ENCODE measurements at regions not wholly inside any gene's neighbourhood (a gene's known extent, or its start where the extent isn't known, plus 50 kb on each side); places are given as distances from the start of the nearest gene placed in this dataset.

DNA sequence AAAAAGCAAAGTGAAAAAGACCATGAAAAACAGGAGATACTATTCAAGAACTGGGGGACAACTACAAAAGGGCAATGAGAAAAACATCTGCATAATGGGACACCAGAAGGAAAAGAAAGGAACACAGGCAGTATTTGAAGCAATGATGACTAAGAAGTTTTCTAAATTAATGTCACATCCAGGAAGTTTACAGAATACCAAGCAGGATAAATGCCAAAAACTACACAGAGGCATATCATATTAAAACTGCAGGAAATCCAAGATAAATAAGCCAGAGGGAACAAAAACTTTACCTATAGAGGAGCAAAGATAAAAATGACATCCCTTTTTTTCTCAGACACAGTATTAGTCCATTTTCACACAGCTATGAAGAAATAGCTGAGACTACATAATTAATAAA is 193.0 kb downstream of the ERMARD start:
- H3K9me3 ChIP-seq (ENCODE audit: low read depth, low read length, poor library complexity, severe bottlenecking): no peaks in the 10 kb centered on the region
- DNase-seq (ENCODE audit: low spot score): no peak
- no peak overlapping the region for H3K4me3 ChIP-seq (ENCODE audit: low read depth, low read length, poor library complexity, severe bottlenecking)
- CTCF ChIA-PET: no interaction called here
- no peaks in the 10 kb centered on the region for H3K4me1 ChIP-seq (ENCODE audit: insufficient read depth, low read length, poor library complexity, severe bottlenecking)
- TF ChIP-seq CTCF (conservative IDR thresholded peaks at IDR 0.05; ENCODE audit: low read depth, low read length): no peak
- TF ChIP-seq EZH2 (IDR thresholded peaks at IDR 0.05; ENCODE audit: borderline replicate concordance, low read depth, low read length, poor library complexity, severe bottlenecking): no peak
- no TSS peak for BruUV-seq (replicated peaks)
- intact Hi-C loops (cut with micrococcal nuclease; ENCODE audit: unreplicated experiment): loop anchor here (10.0 kb wide), 1 partner anchor 350 kb away; the partner anchor contains the start of gene DLL1
- POLR2A ChIA-PET (ENCODE audit: low non-redundant PET): no interaction called here
- H3K27ac ChIP-seq (ENCODE audit: low read depth, low read length, poor library complexity, severe bottlenecking): no peak overlapping the region
- H3K36me3 ChIP-seq (ENCODE audit: insufficient read depth, low read length, poor library complexity, severe bottlenecking): no peaks in the 10 kb centered on the region
- H3K27me3 ChIP-seq (replicated peaks; ENCODE audit: insufficient read depth, low read depth, low read length, poor library complexity): no peaks in the 10 kb centered on the region

DNA sequence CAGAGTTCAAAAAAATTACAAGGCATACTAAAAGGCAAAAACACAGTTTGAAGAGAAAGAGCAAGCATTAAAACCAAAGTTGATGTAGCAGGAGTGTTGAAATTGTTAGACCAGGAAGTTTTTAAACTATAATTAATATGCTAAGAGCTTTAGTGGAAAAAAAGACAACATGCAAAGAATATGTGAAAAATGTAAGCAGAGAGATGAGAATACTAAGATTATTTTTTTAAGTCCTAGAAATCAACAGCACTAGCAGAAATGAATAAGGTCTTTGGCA is 192.6 kb downstream of the ERMARD start:
- H3K4me1 ChIP-seq (ENCODE audit: insufficient read depth, low read length, poor library complexity, severe bottlenecking): no peaks in the 10 kb centered on the region
- H3K4me3 ChIP-seq (ENCODE audit: low read depth, low read length, poor library complexity, severe bottlenecking): no peak overlapping the region
- H3K36me3 ChIP-seq (ENCODE audit: insufficient read depth, low read length, poor library complexity, severe bottlenecking): no peaks in the 10 kb centered on the region
- no peak overlapping the region for H3K27ac ChIP-seq (ENCODE audit: low read depth, low read length, poor library complexity, severe bottlenecking)
- no peaks in the 10 kb centered on the region for H3K9me3 ChIP-seq (ENCODE audit: low read depth, low read length, poor library complexity, severe bottlenecking)
- BruUV-seq (replicated peaks): no TSS peak
- ChIA-PET CTCF (no interaction called here), POLR2A (ENCODE audit: low non-redundant PET) (no interaction called here)
- intact Hi-C loops (cut with micrococcal nuclease; ENCODE audit: unreplicated experiment): loop anchor here (10.0 kb wide), 1 partner anchor 351 kb away; the partner anchor contains the start of gene DLL1
- TF ChIP-seq EZH2 (IDR thresholded peaks at IDR 0.05; ENCODE audit: borderline replicate concordance, low read depth, low read length, poor library complexity, severe bottlenecking) (no peak), CTCF (conservative IDR thresholded peaks at IDR 0.05; ENCODE audit: low read depth, low read length) (no peak)
- no peaks in the 10 kb centered on the region for H3K27me3 ChIP-seq (replicated peaks; ENCODE audit: insufficient read depth, low read depth, low read length, poor library complexity)
- no peak for DNase-seq (ENCODE audit: low spot score)

GRCh38 chr6:169943241-169944060 is 192.0 kb downstream of the ERMARD start:
- intact Hi-C loops (cut with micrococcal nuclease; ENCODE audit: unreplicated experiment): loop anchor here (10.0 kb wide), 1 partner anchor 351 kb away; the partner anchor contains the start of gene DLL1
- Histone ChIP-seq H3K4me3 (ENCODE audit: low read depth, low read length, poor library complexity, severe bottlenecking) (no peak overlapping the region), H3K9me3 (ENCODE audit: low read depth, low read length, poor library complexity, severe bottlenecking) (no peaks in the 10 kb centered on the region), H3K4me1 (ENCODE audit: insufficient read depth, low read length, poor library complexity, severe bottlenecking) (no peaks in the 10 kb centered on the region), H3K36me3 (ENCODE audit: insufficient read depth, low read length, poor library complexity, severe bottlenecking) (no peaks in the 10 kb centered on the region), H3K27me3 (replicated peaks; ENCODE audit: insufficient read depth, low read depth, low read length, poor library complexity) (no peaks in the 10 kb centered on the region), H3K27ac (ENCODE audit: low read depth, low read length, poor library complexity, severe bottlenecking) (no peak overlapping the region)
- TF ChIP-seq EZH2 (IDR thresholded peaks at IDR 0.05; ENCODE audit: borderline replicate concordance, low read depth, low read length, poor library complexity, severe bottlenecking): no peak
- POLR2A ChIA-PET (ENCODE audit: low non-redundant PET): no interaction called here
- no TSS peak for BruUV-seq (replicated peaks)
- CTCF ChIA-PET: no interaction called here
- no peak for DNase-seq (ENCODE audit: low spot score)

DNA sequence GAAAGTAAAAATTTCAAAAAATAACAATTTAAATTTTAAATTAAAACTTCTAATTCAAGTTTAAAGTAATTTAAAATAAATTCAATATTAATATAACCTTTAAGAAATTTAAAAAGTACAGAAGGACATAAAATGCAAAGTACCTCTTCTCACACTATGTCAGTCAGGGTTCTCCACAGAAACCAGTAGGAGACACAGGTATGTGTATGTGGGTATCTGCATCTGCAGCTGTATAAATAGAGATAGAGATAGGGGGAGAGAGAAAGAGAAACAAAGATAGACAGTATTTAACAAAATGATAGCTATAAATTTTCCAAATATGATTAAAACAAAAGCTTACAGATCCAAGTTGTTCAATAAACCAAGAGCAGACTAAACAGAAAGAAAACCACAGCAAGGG is 190.8 kb downstream of the ERMARD start:
- no peak overlapping the region for H3K27ac ChIP-seq (ENCODE audit: low read depth, low read length, poor library complexity, severe bottlenecking)
- DNase-seq (ENCODE audit: low spot score): no peak
- ChIA-PET CTCF (no interaction called here), POLR2A (ENCODE audit: low non-redundant PET) (no interaction called here)
- no peaks in the 10 kb centered on the region for H3K36me3 ChIP-seq (ENCODE audit: insufficient read depth, low read length, poor library complexity, severe bottlenecking)
- H3K9me3 ChIP-seq (ENCODE audit: low read depth, low read length, poor library complexity, severe bottlenecking): no peaks in the 10 kb centered on the region
- intact Hi-C loops (cut with micrococcal nuclease; ENCODE audit: unreplicated experiment): loop anchor here (10.0 kb wide), 1 partner anchor 353 kb away; the partner anchor contains the start of gene DLL1
- H3K4me3 ChIP-seq (ENCODE audit: low read depth, low read length, poor library complexity, severe bottlenecking): no peak overlapping the region
- no peaks in the 10 kb centered on the region for H3K4me1 ChIP-seq (ENCODE audit: insufficient read depth, low read length, poor library complexity, severe bottlenecking)
- no peaks in the 10 kb centered on the region for H3K27me3 ChIP-seq (replicated peaks; ENCODE audit: insufficient read depth, low read depth, low read length, poor library complexity)
- BruUV-seq (replicated peaks): no TSS peak
- TF ChIP-seq CTCF (conservative IDR thresholded peaks at IDR 0.05; ENCODE audit: low read depth, low read length) (no peak), EZH2 (IDR thresholded peaks at IDR 0.05; ENCODE audit: borderline replicate concordance, low read depth, low read length, poor library complexity, severe bottlenecking) (no peak)
